GM18511 (cell line): ENCODE measurements at regions not wholly inside any gene's neighbourhood (a gene's known extent, or its start where the extent isn't known, plus 50 kb on each side); places are given as distances from the start of the nearest gene placed in this dataset.
"Not testable (repeated sequence)": the region's sequence is repeated elsewhere in the genome, so short reads cannot be mapped to it uniquely, and the experiment has no call there.

Source experiments
- ATAC-seq: cut with Tn5 transposase; IDR thresholded peaks from one replicate; pipeline ENCODE4 v1.9.1; 2021; ENCODE audit warnings: mild to moderate bottlenecking, moderate library complexity; ENCODE audit not compliant: unreplicated experiment

DNA sequence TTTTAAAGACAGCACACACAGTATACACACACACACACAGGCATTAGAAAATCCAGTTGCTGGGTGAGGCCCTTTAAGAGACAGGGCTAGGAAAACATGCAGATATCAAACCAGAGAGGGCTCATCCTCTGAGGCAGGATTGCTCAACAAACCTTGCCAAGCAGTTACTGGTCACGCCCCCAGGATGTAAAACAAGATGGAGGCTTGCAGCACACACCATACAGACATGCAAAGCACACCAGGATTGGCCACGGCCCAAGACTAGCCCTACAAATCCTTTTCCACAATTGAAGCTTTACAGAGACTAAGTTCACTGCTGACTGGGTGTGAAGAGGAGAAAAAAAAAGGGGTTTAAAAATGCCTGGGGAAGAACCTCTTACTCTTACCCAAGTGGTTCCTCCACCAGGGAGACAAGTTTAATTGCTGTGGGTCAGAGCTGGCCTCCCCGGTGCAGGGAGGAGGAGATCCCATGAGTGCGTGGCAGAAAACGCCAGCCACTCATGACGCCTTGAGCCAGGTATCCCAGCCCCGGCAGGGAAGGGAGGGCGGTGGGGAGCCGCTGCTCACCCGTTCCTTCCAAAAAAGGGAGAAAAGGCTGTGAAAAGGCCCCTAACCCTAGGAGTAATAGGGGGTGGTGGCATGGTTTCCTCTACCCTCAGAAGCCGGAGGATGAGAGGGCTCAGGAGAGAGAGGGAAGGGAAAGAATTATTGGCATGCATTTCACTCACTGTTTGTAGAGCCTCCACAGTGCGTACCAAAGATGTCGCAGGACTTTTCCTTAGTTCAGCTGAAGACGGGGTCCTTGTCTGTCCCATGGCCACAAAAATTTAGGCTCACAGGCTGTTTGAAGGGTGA lies 594.6 kb upstream of the ZP4 start:
- no peak for ATAC-seq

DNA sequence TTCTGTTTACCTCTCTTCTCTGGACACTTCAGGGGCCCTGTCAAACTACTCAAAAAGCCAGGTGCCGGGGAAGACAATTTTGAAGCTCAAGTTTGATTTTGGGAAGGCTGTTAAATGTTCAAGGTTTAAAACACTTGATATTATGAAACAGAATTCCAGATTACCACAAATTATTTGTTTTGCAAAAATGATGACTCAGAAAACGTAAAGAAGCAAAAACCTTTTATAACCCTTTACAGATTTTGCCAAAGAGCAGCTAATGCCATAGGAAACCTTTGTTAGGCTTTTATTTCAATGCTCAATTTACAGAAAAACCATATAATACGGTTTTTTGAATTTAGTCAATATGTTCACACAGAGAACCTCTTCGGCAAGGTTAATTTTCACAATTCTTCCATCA lies 593.4 kb upstream of the ZP4 start:
- ATAC-seq: no peak

DNA sequence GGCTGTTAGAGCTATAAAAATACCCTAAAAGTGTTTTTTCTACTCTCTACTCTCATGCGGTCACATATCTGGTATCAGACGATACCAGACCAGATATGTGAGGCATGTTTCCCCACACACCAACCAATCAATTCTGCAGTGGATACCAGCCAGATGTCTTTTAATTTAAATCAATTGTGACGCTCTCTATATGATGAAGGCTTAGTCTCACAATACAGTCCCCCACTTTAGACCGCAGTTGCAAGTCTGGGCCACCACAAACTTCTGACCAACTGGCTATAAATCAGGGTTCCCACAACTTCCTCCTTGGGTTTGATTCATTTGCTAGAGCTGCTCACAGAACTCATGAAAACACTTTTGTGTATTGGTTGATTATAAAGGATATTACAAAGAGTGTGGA lies 586.1 kb upstream of the ZP4 start:
- no peak for ATAC-seq

DNA sequence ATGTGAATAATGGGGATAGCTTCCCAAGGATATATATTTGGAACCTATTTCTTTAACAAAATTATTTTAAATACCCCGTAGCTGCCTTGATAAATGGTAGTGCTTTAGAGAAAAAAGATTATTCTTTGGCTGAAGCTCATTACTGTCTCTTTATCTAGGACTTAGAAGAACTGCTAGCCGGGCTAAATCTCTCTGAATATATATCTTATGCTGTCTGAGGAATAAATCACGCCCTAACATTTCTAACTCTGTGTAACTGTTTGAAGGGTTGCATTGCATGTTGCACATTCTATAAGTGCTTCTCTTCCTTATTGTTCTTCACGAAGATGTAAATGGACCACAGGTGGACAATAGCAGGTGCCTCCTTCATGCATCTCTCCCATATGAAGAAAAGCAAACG lies 585.0 kb upstream of the ZP4 start:
- ATAC-seq: no peak

DNA sequence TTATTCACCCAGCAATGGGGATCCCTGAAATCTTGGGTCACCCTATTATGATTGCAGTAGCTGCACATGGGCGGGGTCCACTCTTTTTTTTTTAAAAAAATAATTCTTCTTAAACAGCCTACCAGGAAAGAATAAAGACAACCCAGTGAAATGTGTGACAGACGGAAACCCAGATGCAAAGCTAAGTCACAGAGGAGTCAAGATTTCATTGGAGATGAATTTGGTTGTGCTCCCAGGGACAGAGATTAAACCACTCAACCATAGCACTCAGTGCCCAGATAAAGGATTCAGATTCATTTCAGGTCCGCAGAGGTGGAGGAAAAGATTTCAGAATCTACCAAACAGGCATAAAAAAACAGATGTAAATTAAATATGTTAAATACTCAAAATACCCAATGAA lies 583.5 kb upstream of the ZP4 start:
- no peak for ATAC-seq

DNA sequence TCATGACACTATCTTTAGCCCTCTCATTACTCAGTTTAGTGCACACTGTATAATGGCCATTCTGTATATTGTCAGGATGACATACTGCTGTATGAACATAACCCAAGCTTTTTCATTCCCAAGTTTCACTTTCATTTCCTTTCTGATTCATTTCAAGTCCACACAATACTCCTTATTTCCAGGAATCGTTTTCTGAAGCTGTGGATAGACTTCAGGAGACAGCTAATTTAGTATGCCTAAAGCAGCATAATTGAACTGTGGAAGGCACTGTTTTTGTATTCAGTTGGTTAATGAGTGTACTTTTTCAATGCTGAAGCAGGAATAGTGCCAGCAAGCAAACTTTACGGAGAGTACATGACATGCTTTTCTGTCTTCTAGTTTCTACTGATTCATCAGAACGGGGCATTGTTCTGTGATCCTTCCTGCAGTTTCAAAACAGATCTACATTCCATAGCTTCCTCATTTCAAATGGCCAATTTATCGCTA lies 578.5 kb upstream of the ZP4 start:
- no peak for ATAC-seq

DNA sequence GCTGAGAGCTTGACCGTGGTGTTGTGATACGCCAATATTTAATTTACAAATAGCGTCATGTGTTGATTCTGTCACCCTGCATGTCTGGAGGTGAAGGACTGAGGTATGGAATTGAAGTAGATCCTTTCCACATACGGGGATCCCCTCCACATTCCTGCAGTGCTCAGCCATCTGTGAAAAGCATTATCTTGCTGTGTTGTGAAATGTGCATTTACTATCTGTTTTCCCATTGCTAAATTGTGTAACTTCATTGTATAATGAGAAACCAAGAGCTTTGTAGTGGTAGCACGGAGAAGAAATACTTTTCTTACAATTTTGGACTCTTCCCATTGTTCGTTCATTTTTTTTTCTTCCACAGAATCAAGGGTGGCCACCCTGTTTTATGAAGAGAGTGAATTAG lies 577.3 kb upstream of the ZP4 start:
- no peak for ATAC-seq

DNA sequence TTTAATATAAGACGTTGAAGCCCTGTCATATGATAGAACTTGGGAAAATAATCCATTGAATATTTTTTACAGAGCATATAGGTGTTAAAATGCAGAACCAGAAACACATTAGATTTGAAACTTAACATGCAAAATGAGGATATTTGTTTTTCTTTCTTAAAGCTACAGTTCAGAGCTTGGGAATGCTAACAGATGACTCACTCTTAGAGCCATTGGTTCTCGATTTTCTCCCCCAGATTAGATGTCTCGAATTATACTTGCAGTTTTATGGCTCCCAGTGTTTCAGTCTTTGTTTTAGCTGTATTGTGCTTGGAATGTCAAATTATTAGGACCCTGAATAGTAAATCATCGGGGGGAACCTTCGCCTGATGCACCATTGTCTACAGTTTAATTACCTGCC lies 575.7 kb upstream of the ZP4 start:
- no peak for ATAC-seq

DNA sequence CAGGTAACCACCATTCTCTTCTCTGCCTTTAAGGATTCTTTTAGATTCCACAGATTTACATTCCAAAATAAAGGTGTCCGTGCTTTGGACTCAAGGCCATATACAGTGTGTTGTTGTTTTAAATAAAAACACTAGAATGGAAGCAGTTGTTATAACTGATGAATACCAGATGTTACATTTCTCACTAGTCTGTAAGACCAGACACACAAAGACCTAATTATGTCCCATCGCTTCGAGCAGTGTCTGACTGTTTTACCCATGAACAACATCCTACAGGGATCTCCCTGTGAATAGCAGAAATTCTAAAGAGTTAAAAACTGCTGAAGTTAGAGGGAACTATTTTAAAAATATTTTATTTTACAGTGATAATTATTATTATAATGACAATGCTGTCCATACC lies 574.7 kb upstream of the ZP4 start:
- ATAC-seq: no peak

DNA sequence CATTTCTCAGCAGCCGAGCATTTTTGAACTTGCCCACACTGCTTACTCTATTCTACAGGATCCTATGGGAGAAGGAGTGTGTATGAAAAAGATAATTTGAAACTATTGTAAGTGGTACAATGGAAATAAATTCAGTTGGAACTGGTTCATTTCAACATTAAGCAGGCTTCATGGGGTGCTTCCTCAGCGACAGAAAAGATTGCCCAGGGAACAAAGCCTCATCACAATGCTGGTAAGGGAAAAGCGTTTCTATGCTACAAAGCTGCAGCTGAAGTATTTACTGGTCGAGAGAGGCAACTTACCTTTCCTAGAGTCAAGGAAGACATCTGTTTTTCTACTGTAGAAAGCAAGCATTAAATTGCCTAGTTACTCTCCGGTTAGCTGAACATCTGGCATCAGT lies 568.2 kb upstream of the ZP4 start:
- ATAC-seq: no peak

DNA sequence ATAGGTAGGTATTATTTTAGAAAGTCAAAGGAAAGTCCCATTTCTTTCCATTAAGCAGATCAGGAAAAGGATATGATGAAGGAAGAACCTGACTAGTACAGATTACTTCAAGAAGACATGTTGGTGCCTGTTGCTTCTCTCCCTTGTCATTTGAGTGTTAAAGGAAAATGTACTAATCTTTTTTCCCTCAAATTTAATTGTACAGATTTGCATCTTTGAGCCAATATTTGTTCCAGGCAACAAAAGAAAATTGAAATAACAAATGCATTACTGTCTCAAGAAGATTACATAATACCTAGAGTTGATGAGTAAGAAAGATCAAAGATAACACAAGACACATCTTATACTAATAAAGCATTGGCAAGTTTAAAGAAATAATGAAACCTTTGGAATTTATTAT lies 566.9 kb upstream of the ZP4 start:
- ATAC-seq: no peak

DNA sequence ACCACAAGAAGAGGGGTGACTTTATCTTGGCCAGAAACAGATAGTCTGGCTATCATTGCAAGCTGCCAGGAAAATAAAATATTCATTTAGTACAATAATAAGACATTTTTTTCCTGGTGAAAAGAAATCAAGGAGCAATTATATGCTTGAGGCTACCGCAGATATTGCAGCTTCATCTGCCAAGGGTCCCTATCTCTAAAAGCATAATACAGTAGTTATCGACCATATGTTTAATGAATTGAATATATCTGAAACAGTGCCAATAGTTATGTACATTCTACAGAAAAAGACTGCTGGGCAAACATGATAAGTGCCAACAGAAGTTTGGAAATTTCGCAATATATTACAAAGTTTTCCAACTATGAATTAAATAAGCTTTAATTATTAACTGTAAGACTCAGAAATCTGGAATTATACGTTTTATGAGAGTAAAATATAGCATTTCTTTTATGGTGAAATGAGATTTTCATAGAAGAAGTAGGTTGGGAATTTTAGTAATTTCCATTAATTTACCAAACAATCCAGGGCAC lies 561.1 kb upstream of the ZP4 start:
- ATAC-seq: no peak

DNA sequence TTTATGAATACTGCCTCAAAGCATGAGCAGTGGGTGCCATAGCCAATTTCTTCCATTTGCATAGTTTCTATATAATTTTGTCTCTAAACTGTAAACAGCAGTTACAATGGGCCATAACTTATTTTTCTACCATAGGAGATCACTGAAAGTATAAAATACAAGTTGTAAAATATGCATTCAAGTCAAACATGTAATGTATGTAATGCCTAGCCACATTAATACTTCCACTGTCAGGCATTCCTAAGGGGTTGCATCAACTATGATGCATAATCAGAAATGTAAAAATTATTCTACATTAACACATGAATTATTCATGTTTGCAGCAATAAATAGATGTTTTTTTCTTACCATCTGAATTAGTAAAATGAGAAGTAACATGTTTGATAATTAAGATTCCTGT lies 560.3 kb upstream of the ZP4 start:
- no peak for ATAC-seq

DNA sequence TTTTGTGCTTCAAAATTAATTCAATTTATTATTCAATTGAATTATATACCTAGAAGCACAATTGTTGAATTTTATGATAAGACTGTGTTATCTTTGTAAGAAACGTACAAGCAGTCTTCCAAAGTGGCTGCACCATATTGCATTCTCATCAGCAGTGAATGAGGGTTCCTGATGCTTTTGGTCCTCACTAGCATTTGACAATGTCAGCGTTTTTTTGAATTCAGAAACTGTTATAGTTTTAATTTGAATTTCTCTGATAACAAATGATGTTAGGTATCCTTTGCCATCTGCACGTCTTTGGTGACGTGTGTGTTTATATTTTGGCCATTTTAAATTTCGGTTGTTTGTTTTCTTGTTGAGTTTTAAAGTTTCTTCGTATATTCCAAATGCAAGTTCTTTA lies 553.0 kb upstream of the ZP4 start:
- ATAC-seq: no peak

DNA sequence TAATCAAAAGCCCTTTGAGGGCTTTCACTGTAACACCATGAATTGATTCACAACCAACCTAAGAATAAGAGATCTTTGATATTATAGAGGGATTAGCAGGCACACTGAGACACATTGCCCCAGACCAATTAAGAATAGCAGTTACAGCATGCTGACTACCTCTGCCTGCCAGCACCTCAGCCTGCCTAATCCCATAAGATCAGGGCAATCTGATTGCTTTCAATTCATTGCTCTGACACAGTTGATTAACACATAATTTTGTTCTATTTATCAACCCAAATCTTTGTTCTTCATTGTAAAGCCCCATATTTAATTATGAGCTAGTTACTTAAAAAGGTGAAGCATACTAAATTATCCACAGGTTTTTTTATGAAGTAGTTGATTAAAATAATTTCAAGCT lies 548.8 kb upstream of the ZP4 start:
- ATAC-seq: no peak

DNA sequence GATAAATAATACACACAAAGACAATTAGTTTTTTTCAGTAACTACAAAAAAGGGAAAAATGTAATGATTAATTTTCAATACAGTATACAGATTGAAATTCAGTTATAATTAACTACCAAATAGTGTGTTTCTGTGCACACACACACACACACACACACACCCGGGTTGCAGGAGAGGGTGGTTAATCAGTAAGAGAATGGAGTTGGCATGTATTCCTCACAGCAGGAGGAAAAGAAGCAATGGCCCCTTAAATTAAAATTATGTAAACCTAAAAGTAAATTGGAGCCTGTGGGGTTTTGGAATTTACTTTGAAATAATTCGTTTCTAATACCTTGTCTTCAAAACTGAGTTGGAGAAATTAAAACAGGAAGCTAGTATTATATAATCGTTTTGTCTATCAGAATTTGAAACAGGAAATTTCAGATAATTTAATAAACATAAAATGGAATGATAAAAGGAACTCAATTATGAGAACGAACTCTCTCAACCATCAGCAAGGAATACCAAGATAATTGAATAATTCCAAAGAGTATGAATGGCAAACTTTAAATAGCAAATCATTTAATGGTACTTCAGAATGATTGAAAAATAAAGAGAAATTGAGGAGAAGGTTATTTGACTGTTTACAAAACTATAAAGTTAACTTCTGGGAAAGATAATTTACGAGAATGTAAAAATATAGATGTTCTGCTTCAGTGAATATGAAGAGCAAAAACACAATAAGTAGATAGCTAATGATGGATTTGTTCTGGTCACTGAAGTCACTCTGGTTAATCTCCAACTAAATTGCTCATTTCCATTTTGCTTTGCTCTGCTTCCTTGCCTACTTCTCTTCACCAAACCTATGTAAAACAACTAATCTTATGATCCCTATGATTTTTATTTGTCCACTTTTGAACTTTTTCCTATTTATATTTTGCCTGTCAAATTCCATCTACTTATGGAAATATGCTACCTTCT lies 547.9 kb upstream of the ZP4 start:
- no peak for ATAC-seq

DNA sequence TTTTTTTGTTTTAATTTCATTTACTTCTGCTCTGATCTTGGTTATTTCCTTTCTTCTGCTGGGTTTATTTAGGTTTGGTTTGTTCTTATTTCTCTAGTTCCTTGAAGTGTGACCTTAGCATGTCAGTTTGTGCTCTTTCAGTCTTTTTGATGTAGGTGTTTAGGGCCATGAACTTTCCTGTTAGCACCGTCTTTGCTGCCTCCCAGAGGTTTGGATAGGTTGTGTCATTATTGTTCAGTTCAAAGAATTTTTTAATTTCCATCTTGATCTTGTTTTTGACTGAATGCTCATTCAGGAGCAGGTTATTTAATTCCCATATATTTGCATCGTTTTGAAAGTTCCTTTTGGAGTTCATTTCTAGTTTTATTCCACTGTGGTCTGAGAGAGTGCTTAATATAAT lies 539.0 kb upstream of the ZP4 start:
- ATAC-seq: not testable (repeated sequence)

DNA sequence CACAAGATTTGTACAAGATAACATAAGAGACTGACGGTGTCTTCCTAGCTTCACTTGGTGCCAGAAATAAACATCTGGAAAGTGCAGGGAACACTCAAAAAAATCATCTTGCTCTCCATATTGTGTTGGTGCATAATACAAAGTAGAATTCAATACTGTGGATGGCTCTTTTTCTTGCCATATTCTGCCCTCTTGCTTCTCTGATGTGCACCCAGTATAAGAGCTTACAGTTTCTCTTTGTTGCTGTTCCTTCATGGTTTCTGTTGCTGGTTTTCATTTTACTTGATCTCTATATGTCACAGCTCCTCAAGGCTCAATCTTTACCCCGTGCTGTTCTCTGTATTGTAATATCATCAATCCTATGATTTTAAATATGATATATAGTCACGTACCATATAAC lies 528.5 kb upstream of the ZP4 start:
- no peak for ATAC-seq

DNA sequence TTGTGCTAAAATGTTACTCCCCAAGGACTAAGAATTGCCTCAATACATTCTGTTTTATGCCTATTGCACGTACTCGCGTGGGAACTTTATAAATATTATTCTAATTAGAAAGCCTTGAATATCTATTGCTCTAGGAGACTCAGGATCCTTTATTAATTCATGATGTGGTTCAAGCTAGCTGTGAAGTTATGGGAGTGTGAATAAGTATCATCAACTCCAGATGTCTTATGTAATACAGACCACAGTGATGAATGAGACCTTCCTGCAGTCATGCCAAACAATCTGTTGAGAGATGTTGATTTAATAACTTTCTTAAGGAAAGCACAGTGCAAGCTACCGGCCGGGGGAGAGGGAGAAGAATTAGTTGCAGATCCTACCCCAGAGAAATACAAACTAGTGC lies 519.2 kb upstream of the ZP4 start:
- ATAC-seq: no peak

DNA sequence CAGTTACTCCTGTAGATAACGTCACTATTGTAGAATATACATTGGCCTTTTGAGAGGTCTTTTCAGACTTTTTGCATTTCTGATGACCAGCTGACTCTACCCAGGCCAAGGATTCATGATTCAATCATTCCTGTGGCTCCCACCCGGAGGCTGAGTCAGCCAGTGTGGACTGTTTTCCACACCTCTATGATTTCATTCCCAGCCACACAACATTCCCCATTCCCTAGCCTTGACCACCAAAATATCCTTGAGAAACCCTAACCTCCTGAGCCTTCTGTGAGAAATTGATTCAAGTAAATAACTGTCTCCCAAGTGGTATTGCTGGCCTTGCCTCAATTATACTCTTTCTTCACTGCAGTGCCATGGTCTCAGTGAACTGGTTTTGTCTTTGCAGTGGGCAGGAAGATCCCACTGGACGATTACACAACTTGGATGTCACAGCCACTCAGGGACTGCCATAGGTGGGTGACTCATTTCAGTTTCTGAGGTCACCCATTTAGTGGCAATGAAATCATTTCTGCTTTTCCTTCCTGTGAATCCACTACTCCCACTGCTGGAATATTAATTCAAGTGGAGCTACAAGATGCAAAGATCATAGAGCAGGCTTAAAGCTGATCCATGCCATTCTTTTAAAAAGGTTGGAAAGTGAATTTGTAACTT lies 518.6 kb upstream of the ZP4 start:
- ATAC-seq: no peak

DNA sequence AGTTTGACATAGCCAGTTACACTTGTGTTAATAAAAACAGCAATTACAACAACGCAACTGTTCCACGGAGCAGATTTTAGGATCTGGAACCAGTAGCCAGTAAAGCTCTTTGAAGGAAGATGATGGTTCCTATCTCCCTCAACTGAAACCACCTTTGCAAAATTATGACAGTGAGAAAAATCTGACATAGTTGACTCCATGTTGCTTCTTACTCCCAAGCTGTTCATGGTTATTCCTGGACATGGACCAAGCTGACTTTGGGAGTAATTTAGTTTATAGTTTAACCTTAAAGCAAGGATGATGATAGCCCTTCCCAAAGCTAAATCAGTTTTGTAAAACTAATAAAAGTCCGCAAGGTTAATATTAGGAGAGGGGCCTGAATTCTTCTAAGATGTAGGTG lies 518.0 kb upstream of the ZP4 start:
- ATAC-seq: no peak
